ENCODE measurements at regions not wholly inside any gene's neighbourhood (a gene's known extent, or its start where the extent isn't known, plus 50 kb on each side); places are given as distances from the start of the nearest gene placed in this dataset.

GRCh38 chr9:82153032-82153431 is 164.5 kb downstream of the SPATA31D1 start:
- Histone ChIP-seq H3K27ac (no peak overlapping the region), H3K27me3 (no peaks in the 10 kb centered on the region), H3K9me3 (no peaks in the 10 kb centered on the region), H3K36me3 (no peaks in the 10 kb centered on the region), H3K4me3 (no peak overlapping the region), H3K4me1 (no peaks in the 10 kb centered on the region)
- intact Hi-C loops (cut with DNase I; ENCODE audit: low total_unique reads), result no loop called here
- TF ChIP-seq CTCF (IDR thresholded peaks at IDR 0.05) (no peak), POLR2AphosphoS5 (IDR thresholded peaks at IDR 0.05) (no peak), POLR2A (IDR thresholded peaks at IDR 0.05) (no peak)
- DNase-seq (ENCODE audit: low spot score in 2 of 2), result no peak

GRCh38 chr9:82154573-82154972 is 166.0 kb downstream of the SPATA31D1 start:
- intact Hi-C loops (cut with DNase I; ENCODE audit: low total_unique reads), result no loop called here
- H3K9me3 ChIP-seq, result no peaks in the 10 kb centered on the region

DNA sequence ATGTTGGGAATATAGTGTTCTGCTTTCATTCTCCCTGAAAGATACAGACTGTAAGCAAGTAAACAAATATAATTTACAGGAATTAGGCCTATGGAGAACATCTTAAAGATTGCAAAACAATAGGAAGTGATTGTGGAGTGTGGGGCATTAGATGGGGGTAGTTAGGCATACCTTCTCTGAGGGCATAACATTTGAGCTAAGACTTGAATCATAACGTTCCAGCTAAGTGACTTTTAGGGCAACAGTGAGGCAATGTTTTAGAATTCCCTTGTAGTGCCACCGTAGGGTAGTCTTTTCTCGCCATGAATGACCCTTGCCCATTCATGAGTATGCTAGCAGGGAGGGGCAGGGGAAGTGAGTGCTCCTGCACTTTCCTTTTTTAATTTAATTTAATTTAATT is 173.3 kb downstream of the SPATA31D1 start:
- no peaks in the 10 kb centered on the region for H3K9me3 ChIP-seq
- TF ChIP-seq CTCF (IDR thresholded peaks at IDR 0.05) (no peak), POLR2A (IDR thresholded peaks at IDR 0.05) (no peak), POLR2AphosphoS5 (IDR thresholded peaks at IDR 0.05) (no peak)
- no peaks in the 10 kb centered on the region for H3K4me1 ChIP-seq
- no peaks in the 10 kb centered on the region for H3K27me3 ChIP-seq
- DNase-seq (ENCODE audit: low spot score in 2 of 2), result no peak
- no peak overlapping the region for H3K4me3 ChIP-seq
- H3K36me3 ChIP-seq, result no peaks in the 10 kb centered on the region
- no peak overlapping the region for H3K27ac ChIP-seq
- intact Hi-C loops (cut with DNase I; ENCODE audit: low total_unique reads), result no loop called here

More at GRCh38 chr9:82154573-82154972, 166.0 kb downstream of the SPATA31D1 start:
- DNase-seq (ENCODE audit: low spot score in 2 of 2), result no peak
- Histone ChIP-seq H3K4me3 (no peak overlapping the region), H3K36me3 (no peaks in the 10 kb centered on the region), H3K27me3 (no peaks in the 10 kb centered on the region), H3K4me1 (no peaks in the 10 kb centered on the region), H3K27ac (no peak overlapping the region)
- TF ChIP-seq CTCF (IDR thresholded peaks at IDR 0.05) (no peak), POLR2A (IDR thresholded peaks at IDR 0.05) (no peak), POLR2AphosphoS5 (IDR thresholded peaks at IDR 0.05) (no peak)

DNA sequence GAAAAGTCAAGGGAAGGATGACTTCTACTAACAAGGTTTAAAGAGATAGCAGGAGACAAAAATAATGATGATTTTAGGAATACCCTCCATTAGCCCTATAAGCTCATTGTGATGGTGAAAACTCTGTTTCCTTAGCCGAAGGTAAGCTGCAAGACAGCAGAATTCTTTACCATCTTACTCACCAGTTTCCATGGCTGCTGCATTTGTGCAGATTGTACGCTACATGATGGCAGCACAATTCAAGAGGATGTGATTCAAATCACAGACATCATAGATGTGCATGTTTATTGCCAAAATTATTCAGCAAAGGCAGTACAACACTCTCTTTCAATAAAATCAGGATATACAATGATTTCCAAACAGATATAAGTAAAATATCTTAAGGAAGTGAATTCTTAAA is 175.6 kb downstream of the SPATA31D1 start:
- H3K4me3 ChIP-seq, result no peak overlapping the region
- H3K27me3 ChIP-seq, result no peaks in the 10 kb centered on the region
- no peaks in the 10 kb centered on the region for H3K36me3 ChIP-seq
- H3K4me1 ChIP-seq, result no peaks in the 10 kb centered on the region
- DNase-seq (ENCODE audit: low spot score in 2 of 2), result no peak
- intact Hi-C loops (cut with DNase I; ENCODE audit: low total_unique reads), result no loop called here
- H3K27ac ChIP-seq, result no peak overlapping the region
- TF ChIP-seq POLR2A (IDR thresholded peaks at IDR 0.05) (no peak), CTCF (IDR thresholded peaks at IDR 0.05) (no peak), POLR2AphosphoS5 (IDR thresholded peaks at IDR 0.05) (no peak)
- no peaks in the 10 kb centered on the region for H3K9me3 ChIP-seq

DNA sequence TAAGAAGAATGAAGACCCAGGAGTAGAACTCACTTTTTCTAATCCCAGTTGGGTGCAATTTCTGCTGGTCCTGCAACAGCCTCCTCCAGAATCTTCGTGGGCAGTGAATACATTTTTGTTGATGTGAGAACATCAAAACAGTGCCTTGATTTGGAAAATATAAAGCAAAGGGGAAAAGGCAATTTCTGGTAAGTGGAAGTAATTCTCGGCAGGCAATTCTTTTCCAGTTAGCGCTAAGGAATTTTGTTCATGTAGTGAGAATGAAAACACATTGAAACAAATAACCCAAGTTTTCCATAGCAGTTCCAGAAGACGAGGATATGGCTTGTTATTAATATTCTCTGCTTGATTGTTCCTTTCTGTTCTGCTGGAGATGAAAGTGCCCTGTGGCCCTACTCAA is 178.7 kb downstream of the SPATA31D1 start:
- intact Hi-C loops (cut with DNase I; ENCODE audit: low total_unique reads), result no loop called here
- H3K27ac ChIP-seq, result peak overlapping the region in 1 of 2 donors; percentile 65
- DNase-seq (ENCODE audit: low spot score in 2 of 2), result no peak
- no peaks in the 10 kb centered on the region for H3K36me3 ChIP-seq
- TF ChIP-seq POLR2AphosphoS5 (IDR thresholded peaks at IDR 0.05) (no peak), POLR2A (IDR thresholded peaks at IDR 0.05) (no peak), CTCF (IDR thresholded peaks at IDR 0.05) (no peak)
- no peaks in the 10 kb centered on the region for H3K9me3 ChIP-seq
- H3K4me1 ChIP-seq, result no peaks in the 10 kb centered on the region
- no peak overlapping the region for H3K4me3 ChIP-seq
- H3K27me3 ChIP-seq, result no peaks in the 10 kb centered on the region

Measured in breast epithelium (tissue), 4 donors.